T-cell (primary cell): ENCODE measurements at regions not wholly inside any gene's neighbourhood (a gene's known extent, or its start where the extent isn't known, plus 50 kb on each side); places are given as distances from the start of the nearest gene placed in this dataset.

Source experiments
- ATAC-seq, 4 experiments: fragments of 200-7000 bp in 3 of 4; fragments of 150-1000 bp in 1 of 4; cut with Tn5 transposase; replicated peaks in 1 of 4; 1 replicate in 3 of 4; 2 replicates in 1 of 4; pipeline ENCODE4 v1.10.0; 2021; ENCODE audit warnings: moderate library complexity in 3 of 4, mild to moderate bottlenecking in 2 of 4, moderate number of reproducible peaks in 1 of 4
- CTCF ChIA-PET, 2 donors: fragments of 300-600 bp; sonication (Branson Sonifier 250); formaldehyde crosslinking; loops; one replicate each; lab custom pipeline; 2022; ENCODE audit warnings: antibody characterized with exemption in 2 of 2; lab: Charles Lee
- POLR2A ChIA-PET, 2 donors: fragments of 300-600 bp; sonication (Branson Sonifier 250); formaldehyde crosslinking; loops; one replicate each; lab custom pipeline; 2022; ENCODE audit warnings: antibody characterized with exemption in 2 of 2; lab: Charles Lee
- DNase-seq, 35 experiments: peaks; one replicate each; pipeline versions ENCODE4 v3.0.0 to v3.0.0-alpha.2; 2013 to 2023
- H3K27ac ChIP-seq: one replicate; pipeline ENCODE4 v1.5.1; 2013; ENCODE audit warnings: low read length
- H3K27me3 ChIP-seq, 2 experiments: replicated peaks in 1 of 2; 1 replicate in 1 of 2; 2 replicates in 1 of 2; pipeline versions ENCODE4 v1.6.1 to v1.7.0; 2013; ENCODE audit warnings: low read length in 1 of 2, mixed read lengths in 1 of 2; ENCODE audit not compliant: control insufficient read depth in 2 of 2, insufficient read depth in 2 of 2; ENCODE audit errors: extremely low read depth in 1 of 2
- H3K36me3 ChIP-seq, 2 donors: 1 replicate in 1 of 2; 2 replicates in 1 of 2; pipeline versions ENCODE4 v1.6.1 to v1.7.0; 2013; ENCODE audit warnings: low read length in 1 of 2; ENCODE audit not compliant: control insufficient read depth in 2 of 2, insufficient read depth in 1 of 2; ENCODE audit errors: extremely low read depth in 1 of 2
- H3K4me1 ChIP-seq, 2 experiments: 1 replicate in 1 of 2; 2 replicates in 1 of 2; pipeline versions ENCODE4 v1.6.1 to v1.7.0; 2013; ENCODE audit warnings: low read length in 2 of 2, mixed read lengths in 1 of 2; ENCODE audit not compliant: insufficient read depth in 2 of 2, control insufficient read depth in 1 of 2; ENCODE audit errors: extremely low read depth in 1 of 2
- H3K4me3 ChIP-seq, 2 donors: 1 replicate in 1 of 2; 2 replicates in 1 of 2; pipeline versions ENCODE4 v1.5.1 to v1.7.0; 2013; ENCODE audit warnings: mild to moderate bottlenecking in 2 of 2, low read length in 1 of 2, moderate library complexity in 1 of 2; ENCODE audit not compliant: control insufficient read depth in 1 of 2; ENCODE audit errors: extremely low read depth in 1 of 2
- H3K9me3 ChIP-seq: 2 replicates; pipeline ENCODE4 v1.7.0; 2013
- H3K27ac Mint-ChIP-seq, 2 donors: one replicate each; pipeline ENCODE4 v1.8.0; 2020 to 2021; ENCODE audit warnings: mild to moderate bottlenecking in 2 of 2, mixed read lengths in 2 of 2
- H3K27me3 Mint-ChIP-seq, 2 donors: one replicate each; pipeline ENCODE4 v1.8.0; 2021 to 2022; ENCODE audit warnings: mixed read lengths in 2 of 2
- H3K36me3 Mint-ChIP-seq: one replicate; pipeline ENCODE4 v1.8.0; 2021; ENCODE audit warnings: mixed read lengths
- H3K4me1 Mint-ChIP-seq, 3 donors: one replicate each; pipeline ENCODE4 v1.8.0; 2020 to 2022; ENCODE audit warnings: mixed read lengths in 3 of 3, mild to moderate bottlenecking in 1 of 3
- H3K4me3 Mint-ChIP-seq, 3 donors: one replicate each; pipeline ENCODE4 v1.8.0; 2020 to 2022; ENCODE audit warnings: mild to moderate bottlenecking in 3 of 3, mixed read lengths in 3 of 3, moderate library complexity in 3 of 3
- H3K9me3 Mint-ChIP-seq, 3 donors: one replicate each; pipeline ENCODE4 v1.8.0; 2020 to 2022; ENCODE audit warnings: mixed read lengths in 3 of 3
- WGBS: methylation state at CpG from one replicate; pipeline ENCODE4 v1.1.5; 2013; ENCODE audit warnings: missing lambda C conversion rate; ENCODE audit not compliant: insufficient coverage; 5-methylcytosine and 5-hydroxymethylcytosine counted together

GRCh38 chr12:25424211-25424731 is 128.8 kb downstream of the LMNTD1 start:
- CTCF ChIA-PET: interaction anchor here in 1 of 2 donors (1.0 to 2.2 kb wide), 2 partner anchors 10 to 12 kb away, joined by 5 to 8 read pairs; no protein-coding TSS in a partner anchor

GRCh38 chr12:25423355-25424050 is 129.6 kb downstream of the LMNTD1 start:
- Mint-ChIP-seq H3K27ac (no peak overlapping the region), H3K4me1 (no peaks in the 10 kb centered on the region), H3K9me3 (no peaks in the 10 kb centered on the region), H3K36me3 (no peaks in the 10 kb centered on the region), H3K4me3 (no peak overlapping the region), H3K27me3 (peaks cover 0 to 1% of the 10 kb centered on the region in 2 donors)
- no peak for DNase-seq
- Histone ChIP-seq H3K4me3 (no peak overlapping the region), H3K27ac (no peak overlapping the region), H3K9me3 (no peaks in the 10 kb centered on the region), H3K4me1 (no peaks in the 10 kb centered on the region), H3K36me3 (no peaks in the 10 kb centered on the region), H3K27me3 (no peaks in the 10 kb centered on the region)
- CTCF ChIA-PET: interaction anchor here (1.0 to 2.2 kb wide), 3 partner anchors 10 to 13 kb away, joined by 3 to 8 read pairs (median 3); no protein-coding TSS in a partner anchor
- ATAC-seq: no peak
- 98% methylated on average over 7 of the region's 11 CpGs for WGBS
- POLR2A ChIA-PET: interaction anchor here in 1 of 2 donors (0.7 kb wide), 1 partner anchor 1175 kb away, joined by 3 read pairs; no protein-coding TSS in a partner anchor

More at GRCh38 chr12:25424211-25424731, 128.8 kb downstream of the LMNTD1 start:
- ATAC-seq (no peak), DNase-seq (no peak)
- Histone ChIP-seq H3K27ac (no peak overlapping the region), H3K27me3 (no peaks in the 10 kb centered on the region), H3K4me3 (no peak overlapping the region), H3K9me3 (no peaks in the 10 kb centered on the region), H3K36me3 (no peaks in the 10 kb centered on the region), H3K4me1 (no peaks in the 10 kb centered on the region)
- Mint-ChIP-seq H3K9me3 (no peaks in the 10 kb centered on the region), H3K27ac (no peak overlapping the region), H3K4me3 (no peak overlapping the region), H3K4me1 (no peaks in the 10 kb centered on the region), H3K27me3 (peaks cover 0 to 1% of the 10 kb centered on the region in 2 donors), H3K36me3 (no peaks in the 10 kb centered on the region)
- POLR2A ChIA-PET: no interaction called here
- WGBS: 87% methylated on average over 3 of the region's 6 CpGs

GRCh38 chr12:25422241-25422640 is 130.8 kb downstream of the LMNTD1 start:
- no peaks in the 10 kb centered on the region for H3K27me3 ChIP-seq
- ChIA-PET CTCF (interaction anchor here (0.6 to 2.2 kb wide), 2 partner anchors 12 to 14 kb away, joined by 5 to 8 read pairs; no protein-coding TSS in a partner anchor), POLR2A (no interaction called here)
- no peaks in the 10 kb centered on the region for H3K4me1 Mint-ChIP-seq
- no CpG with 5 or more reads among the region's 1 CpG for WGBS
- H3K36me3 Mint-ChIP-seq: no peaks in the 10 kb centered on the region
- no peak overlapping the region for H3K4me3 Mint-ChIP-seq
- H3K9me3 ChIP-seq: no peaks in the 10 kb centered on the region
- H3K27ac Mint-ChIP-seq: no peak overlapping the region
- ATAC-seq: no peak
- H3K27me3 Mint-ChIP-seq: peaks cover 0 to 1% of the 10 kb centered on the region in 2 donors
- DNase-seq: no peak
- H3K27ac ChIP-seq: no peak overlapping the region
- H3K9me3 Mint-ChIP-seq: no peaks in the 10 kb centered on the region
- H3K4me3 ChIP-seq: no peak overlapping the region
- no peaks in the 10 kb centered on the region for H3K4me1 ChIP-seq
- no peaks in the 10 kb centered on the region for H3K36me3 ChIP-seq

- Mint-ChIP-seq H3K27ac (no peak overlapping the region), H3K36me3 (no peaks in the 10 kb centered on the region), H3K27me3 (peaks cover 0 to 1% of the 10 kb centered on the region in 2 donors), H3K4me3 (no peak overlapping the region), H3K4me1 (no peaks in the 10 kb centered on the region), H3K9me3 (no peaks in the 10 kb centered on the region)
- POLR2A ChIA-PET: no interaction called here
- no peaks in the 10 kb centered on the region for H3K4me1 ChIP-seq
- H3K4me3 ChIP-seq: no peak overlapping the region
- H3K9me3 ChIP-seq: no peaks in the 10 kb centered on the region
- no peaks in the 10 kb centered on the region for H3K36me3 ChIP-seq
- H3K27me3 ChIP-seq: no peaks in the 10 kb centered on the region
- no CpG with 5 or more reads among the region's 2 CpGs for WGBS
- H3K27ac ChIP-seq: no peak overlapping the region
- CTCF ChIA-PET: no interaction called here
- ATAC-seq (no peak), DNase-seq (no peak)
Measured at GRCh38 chr12:25421651-25422167, 131.4 kb downstream of the LMNTD1 start.

- no CpG with 5 or more reads among the region's 4 CpGs for WGBS
- Histone ChIP-seq H3K4me1 (no peaks in the 10 kb centered on the region), H3K36me3 (no peaks in the 10 kb centered on the region), H3K9me3 (no peaks in the 10 kb centered on the region), H3K4me3 (no peak overlapping the region), H3K27ac (no peak overlapping the region), H3K27me3 (no peaks in the 10 kb centered on the region)
- Mint-ChIP-seq H3K4me3 (no peak overlapping the region), H3K27ac (no peak overlapping the region), H3K36me3 (no peaks in the 10 kb centered on the region), H3K9me3 (no peaks in the 10 kb centered on the region), H3K4me1 (no peaks in the 10 kb centered on the region), H3K27me3 (peaks cover 0 to 3% of the 10 kb centered on the region in 2 donors)
- DNase-seq: no peak
- ATAC-seq: no peak
- POLR2A ChIA-PET: no interaction called here
- CTCF ChIA-PET: no interaction called here
Measured at GRCh38 chr12:25420116-25420515, 133.0 kb downstream of the LMNTD1 start.

GRCh38 chr12:25419595-25419994 is 133.5 kb downstream of the LMNTD1 start:
- Histone ChIP-seq H3K27me3 (no peaks in the 10 kb centered on the region), H3K27ac (no peak overlapping the region), H3K4me3 (no peak overlapping the region), H3K9me3 (no peaks in the 10 kb centered on the region), H3K36me3 (no peaks in the 10 kb centered on the region), H3K4me1 (no peaks in the 10 kb centered on the region)
- H3K27me3 Mint-ChIP-seq: peaks cover 0 to 3% of the 10 kb centered on the region in 2 donors
- H3K4me3 Mint-ChIP-seq: no peak overlapping the region
- no peak overlapping the region for H3K27ac Mint-ChIP-seq
- POLR2A ChIA-PET: no interaction called here
- H3K9me3 Mint-ChIP-seq: no peaks in the 10 kb centered on the region
- H3K36me3 Mint-ChIP-seq: no peaks in the 10 kb centered on the region
- no peaks in the 10 kb centered on the region for H3K4me1 Mint-ChIP-seq
- CTCF ChIA-PET: no interaction called here
- no CpG with 5 or more reads among the region's 2 CpGs for WGBS
- no peak for DNase-seq
- ATAC-seq: no peak
